Liver (tissue), 3 donors: ENCODE measurements at regions not wholly inside any gene's neighbourhood (a gene's known extent, or its start where the extent isn't known, plus 50 kb on each side); places are given as distances from the start of the nearest gene placed in this dataset.

Experiments used
- JUND ChIP-seq, 2 donors: IDR thresholded peaks; 2 replicates each; pipeline ENCODE4 v1.6.1; 2016; ENCODE audit warnings: antibody characterized with exemption in 2 of 2
- SP1 ChIP-seq: IDR thresholded peaks from 2 replicates; pipeline ENCODE4 v1.6.1; 2018; ENCODE audit warnings: antibody characterized with exemption, mild to moderate bottlenecking
- TAF1 ChIP-seq: conservative IDR thresholded peaks from 2 replicates; pipeline ENCODE4 v1.6.1; 2016; ENCODE audit warnings: antibody characterized with exemption, mild to moderate bottlenecking
- YY1 ChIP-seq: IDR thresholded peaks from 2 replicates; pipeline ENCODE4 v1.6.1; 2016; ENCODE audit warnings: antibody characterized with exemption, mild to moderate bottlenecking
- TF ChIP-seq, protein P1 (sequence below): fragments of 150-350 bp; IDR thresholded peaks from 2 replicates; pipeline ENCODE4 v1.5.1; 2017; ENCODE audit warnings: improper control_type of control experiment, low read depth, low read length; ENCODE audit not compliant: missing input control
- TF ChIP-seq, protein P2 (sequence below): IDR thresholded peaks from 2 replicates; pipeline ENCODE4 v1.6.1; 2016; ENCODE audit warnings: antibody characterized with exemption, mild to moderate bottlenecking
- TF ChIP-seq, protein P3 (sequence below): IDR thresholded peaks from 2 replicates; pipeline ENCODE4 v1.6.1; 2016; ENCODE audit warnings: antibody characterized with exemption
- TF ChIP-seq, protein P4 (sequence below): IDR thresholded peaks from 2 replicates; pipeline ENCODE4 v1.6.1; 2016; ENCODE audit warnings: antibody characterized with exemption
- donor health status: healthy.
- donor health status: healthy.

DNA sequence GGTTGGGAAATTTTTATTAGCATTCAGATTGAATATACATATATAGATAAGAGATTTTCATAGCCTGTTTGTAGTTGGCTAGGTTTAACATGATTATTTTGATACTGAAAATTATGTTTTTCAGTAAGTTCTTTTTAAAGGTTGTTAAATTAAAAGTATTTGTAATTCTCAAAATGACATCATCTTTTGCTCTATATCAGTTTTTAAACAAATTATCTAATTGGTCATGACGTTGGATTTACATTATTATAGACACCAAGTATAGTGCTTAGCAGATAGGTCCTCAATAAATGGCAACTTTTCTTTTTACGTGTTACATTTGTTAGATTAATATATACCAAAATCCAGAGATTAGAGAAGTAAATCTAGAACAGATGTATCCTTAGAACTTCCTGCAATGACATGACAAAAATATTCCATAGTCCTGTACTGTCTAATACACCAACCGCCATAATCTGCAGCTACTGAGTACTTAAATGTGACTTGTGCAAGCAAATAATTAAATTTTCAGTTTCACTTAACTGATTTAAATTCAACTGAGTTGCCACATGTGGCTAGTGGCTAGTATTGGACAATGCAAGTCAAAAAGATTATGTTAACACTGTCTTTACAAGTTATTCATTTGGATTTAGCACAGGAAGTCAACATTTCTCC, 1613.1 kb upstream of the TENM3 start:
- TF ChIP-seq, protein P1, sequence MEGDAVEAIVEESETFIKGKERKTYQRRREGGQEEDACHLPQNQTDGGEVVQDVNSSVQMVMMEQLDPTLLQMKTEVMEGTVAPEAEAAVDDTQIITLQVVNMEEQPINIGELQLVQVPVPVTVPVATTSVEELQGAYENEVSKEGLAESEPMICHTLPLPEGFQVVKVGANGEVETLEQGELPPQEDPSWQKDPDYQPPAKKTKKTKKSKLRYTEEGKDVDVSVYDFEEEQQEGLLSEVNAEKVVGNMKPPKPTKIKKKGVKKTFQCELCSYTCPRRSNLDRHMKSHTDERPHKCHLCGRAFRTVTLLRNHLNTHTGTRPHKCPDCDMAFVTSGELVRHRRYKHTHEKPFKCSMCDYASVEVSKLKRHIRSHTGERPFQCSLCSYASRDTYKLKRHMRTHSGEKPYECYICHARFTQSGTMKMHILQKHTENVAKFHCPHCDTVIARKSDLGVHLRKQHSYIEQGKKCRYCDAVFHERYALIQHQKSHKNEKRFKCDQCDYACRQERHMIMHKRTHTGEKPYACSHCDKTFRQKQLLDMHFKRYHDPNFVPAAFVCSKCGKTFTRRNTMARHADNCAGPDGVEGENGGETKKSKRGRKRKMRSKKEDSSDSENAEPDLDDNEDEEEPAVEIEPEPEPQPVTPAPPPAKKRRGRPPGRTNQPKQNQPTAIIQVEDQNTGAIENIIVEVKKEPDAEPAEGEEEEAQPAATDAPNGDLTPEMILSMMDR = no peak
- TF ChIP-seq, protein P2, sequence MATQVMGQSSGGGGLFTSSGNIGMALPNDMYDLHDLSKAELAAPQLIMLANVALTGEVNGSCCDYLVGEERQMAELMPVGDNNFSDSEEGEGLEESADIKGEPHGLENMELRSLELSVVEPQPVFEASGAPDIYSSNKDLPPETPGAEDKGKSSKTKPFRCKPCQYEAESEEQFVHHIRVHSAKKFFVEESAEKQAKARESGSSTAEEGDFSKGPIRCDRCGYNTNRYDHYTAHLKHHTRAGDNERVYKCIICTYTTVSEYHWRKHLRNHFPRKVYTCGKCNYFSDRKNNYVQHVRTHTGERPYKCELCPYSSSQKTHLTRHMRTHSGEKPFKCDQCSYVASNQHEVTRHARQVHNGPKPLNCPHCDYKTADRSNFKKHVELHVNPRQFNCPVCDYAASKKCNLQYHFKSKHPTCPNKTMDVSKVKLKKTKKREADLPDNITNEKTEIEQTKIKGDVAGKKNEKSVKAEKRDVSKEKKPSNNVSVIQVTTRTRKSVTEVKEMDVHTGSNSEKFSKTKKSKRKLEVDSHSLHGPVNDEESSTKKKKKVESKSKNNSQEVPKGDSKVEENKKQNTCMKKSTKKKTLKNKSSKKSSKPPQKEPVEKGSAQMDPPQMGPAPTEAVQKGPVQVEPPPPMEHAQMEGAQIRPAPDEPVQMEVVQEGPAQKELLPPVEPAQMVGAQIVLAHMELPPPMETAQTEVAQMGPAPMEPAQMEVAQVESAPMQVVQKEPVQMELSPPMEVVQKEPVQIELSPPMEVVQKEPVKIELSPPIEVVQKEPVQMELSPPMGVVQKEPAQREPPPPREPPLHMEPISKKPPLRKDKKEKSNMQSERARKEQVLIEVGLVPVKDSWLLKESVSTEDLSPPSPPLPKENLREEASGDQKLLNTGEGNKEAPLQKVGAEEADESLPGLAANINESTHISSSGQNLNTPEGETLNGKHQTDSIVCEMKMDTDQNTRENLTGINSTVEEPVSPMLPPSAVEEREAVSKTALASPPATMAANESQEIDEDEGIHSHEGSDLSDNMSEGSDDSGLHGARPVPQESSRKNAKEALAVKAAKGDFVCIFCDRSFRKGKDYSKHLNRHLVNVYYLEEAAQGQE = no peak
- no peak for TF ChIP-seq TAF1
- TF ChIP-seq, protein P3, sequence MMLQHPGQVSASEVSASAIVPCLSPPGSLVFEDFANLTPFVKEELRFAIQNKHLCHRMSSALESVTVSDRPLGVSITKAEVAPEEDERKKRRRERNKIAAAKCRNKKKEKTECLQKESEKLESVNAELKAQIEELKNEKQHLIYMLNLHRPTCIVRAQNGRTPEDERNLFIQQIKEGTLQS = no peak
- no peak for TF ChIP-seq JUND (IDR thresholded peaks at IDR 0.05)
- no peak for TF ChIP-seq SP1
- TF ChIP-seq YY1 = no peak
- TF ChIP-seq, protein P4, sequence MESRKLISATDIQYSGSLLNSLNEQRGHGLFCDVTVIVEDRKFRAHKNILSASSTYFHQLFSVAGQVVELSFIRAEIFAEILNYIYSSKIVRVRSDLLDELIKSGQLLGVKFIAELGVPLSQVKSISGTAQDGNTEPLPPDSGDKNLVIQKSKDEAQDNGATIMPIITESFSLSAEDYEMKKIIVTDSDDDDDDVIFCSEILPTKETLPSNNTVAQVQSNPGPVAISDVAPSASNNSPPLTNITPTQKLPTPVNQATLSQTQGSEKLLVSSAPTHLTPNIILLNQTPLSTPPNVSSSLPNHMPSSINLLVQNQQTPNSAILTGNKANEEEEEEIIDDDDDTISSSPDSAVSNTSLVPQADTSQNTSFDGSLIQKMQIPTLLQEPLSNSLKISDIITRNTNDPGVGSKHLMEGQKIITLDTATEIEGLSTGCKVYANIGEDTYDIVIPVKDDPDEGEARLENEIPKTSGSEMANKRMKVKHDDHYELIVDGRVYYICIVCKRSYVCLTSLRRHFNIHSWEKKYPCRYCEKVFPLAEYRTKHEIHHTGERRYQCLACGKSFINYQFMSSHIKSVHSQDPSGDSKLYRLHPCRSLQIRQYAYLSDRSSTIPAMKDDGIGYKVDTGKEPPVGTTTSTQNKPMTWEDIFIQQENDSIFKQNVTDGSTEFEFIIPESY = no peak
